ENCODE measurements at regions not wholly inside any gene's neighbourhood (a gene's known extent, or its start where the extent isn't known, plus 50 kb on each side); places are given as distances from the start of the nearest gene placed in this dataset.

- no peak for DNase-seq (ENCODE audit: low read depth in 2 of 2)
These were observed 122.3 kb upstream of the NR4A3 start for GRCh38 chr9:99699396-99699795.

- no peak for DNase-seq (ENCODE audit: low read depth in 2 of 2)
These were observed 109.5 kb upstream of the NR4A3 start for GRCh38 chr9:99712214-99712613.

GRCh38 chr9:99713838-99714306 lies 107.8 kb upstream of the NR4A3 start:
- DNase-seq (ENCODE audit: low read depth in 2 of 2), result no peak

- DNase-seq (ENCODE audit: low read depth in 2 of 2), result no peak
These were observed 103.1 kb upstream of the NR4A3 start for GRCh38 chr9:99718631-99719030.

- DNase-seq (ENCODE audit: low read depth in 2 of 2), result no peak
These were observed 101.1 kb upstream of the NR4A3 start for GRCh38 chr9:99720455-99721050.

- no peak for DNase-seq (ENCODE audit: low read depth in 2 of 2)
These were observed 99.8 kb upstream of the NR4A3 start for GRCh38 chr9:99721898-99722297.

GRCh38 chr9:99722877-99723276 lies 98.8 kb upstream of the NR4A3 start:
- DNase-seq (ENCODE audit: low read depth in 2 of 2), result no peak

GRCh38 chr9:99724640-99725039 lies 97.0 kb upstream of the NR4A3 start:
- no peak for DNase-seq (ENCODE audit: low read depth in 2 of 2)

- no peak for DNase-seq (ENCODE audit: low read depth in 2 of 2)
These were observed 95.8 kb upstream of the NR4A3 start for GRCh38 chr9:99725852-99726251.

GRCh38 chr9:99726758-99727157 lies 94.9 kb upstream of the NR4A3 start:
- no peak for DNase-seq (ENCODE audit: low read depth in 2 of 2)

GRCh38 chr9:99730062-99730461 lies 91.6 kb upstream of the NR4A3 start:
- DNase-seq (ENCODE audit: low read depth in 2 of 2), result no peak

GRCh38 chr9:99731950-99732349 lies 89.7 kb upstream of the NR4A3 start:
- no peak for DNase-seq (ENCODE audit: low read depth in 2 of 2)

- DNase-seq (ENCODE audit: low read depth in 2 of 2), result no peak
These were observed 89.0 kb upstream of the NR4A3 start for GRCh38 chr9:99732715-99733114.

GRCh38 chr9:99735041-99735440 lies 86.6 kb upstream of the NR4A3 start:
- no peak for DNase-seq (ENCODE audit: low read depth in 2 of 2)

- no peak for DNase-seq (ENCODE audit: low read depth in 2 of 2)
These were observed 85.4 kb upstream of the NR4A3 start for GRCh38 chr9:99736291-99736690.

GRCh38 chr9:99737649-99738048 lies 84.0 kb upstream of the NR4A3 start:
- DNase-seq (ENCODE audit: low read depth in 2 of 2), result no peak

- no peak for DNase-seq (ENCODE audit: low read depth in 2 of 2)
These were observed 78.7 kb upstream of the NR4A3 start for GRCh38 chr9:99743006-99743405.

GRCh38 chr9:99743455-99743854 lies 78.2 kb upstream of the NR4A3 start:
- no peak for DNase-seq (ENCODE audit: low read depth in 2 of 2)

- DNase-seq (ENCODE audit: low read depth in 2 of 2), result no peak
These were observed 77.6 kb upstream of the NR4A3 start for GRCh38 chr9:99744132-99744531.

GRCh38 chr9:99745085-99745484 lies 76.6 kb upstream of the NR4A3 start:
- no peak for DNase-seq (ENCODE audit: low read depth in 2 of 2)

GRCh38 chr9:99746406-99746805 lies 75.3 kb upstream of the NR4A3 start:
- no peak for DNase-seq (ENCODE audit: low read depth in 2 of 2)

- no peak for DNase-seq (ENCODE audit: low read depth in 2 of 2)
These were observed 73.4 kb upstream of the NR4A3 start for GRCh38 chr9:99748266-99748665.

GRCh38 chr9:99748676-99749075 lies 73.0 kb upstream of the NR4A3 start:
- no peak for DNase-seq (ENCODE audit: low read depth in 2 of 2)

GRCh38 chr9:99749641-99750040 lies 72.0 kb upstream of the NR4A3 start:
- DNase-seq (ENCODE audit: low read depth in 2 of 2), result no peak

Data from stimulated activated CD8-positive, alpha-beta memory T cell treated with anti-CD3 and anti-CD28 coated beads, Interleukin-7, amount 100 ng/mL, for 1 hour (primary cell).